CD4-positive, alpha-beta memory T cell (primary cell): ENCODE measurements at regions not wholly inside any gene's neighbourhood (a gene's known extent, or its start where the extent isn't known, plus 50 kb on each side); places are given as distances from the start of the nearest gene placed in this dataset.
A peak's percentile ranks its signal among the peaks of the same experiment; 100 is the strongest.

Experiments used
- CTCF ChIA-PET: fragments of 350-600 bp; sonication (Branson Sonifier 250); formaldehyde crosslinking; loops from one replicate; lab custom pipeline; 2021; ENCODE audit warnings: inconsistent platforms; ENCODE audit not compliant: partially characterized antibody; lab: Charles Lee
- POLR2A ChIA-PET: fragments of 350-600 bp; sonication (Branson Sonifier 250); formaldehyde crosslinking; loops from one replicate; lab custom pipeline; 2021; ENCODE audit not compliant: partially characterized antibody; lab: Charles Lee
- DNase-seq, 5 donors: peaks; one replicate each; pipeline versions ENCODE4 v3.0.0 to v3.0.0-alpha.2; 2020 to 2022; ENCODE audit warnings: mixed read lengths in 1 of 5
- H3K27ac ChIP-seq: one replicate; pipeline ENCODE4 v1.7.0; 2013; ENCODE audit warnings: low read depth, low read length
- H3K27me3 ChIP-seq: 2 replicates; pipeline ENCODE4 v1.7.0; 2013; ENCODE audit warnings: mild to moderate bottlenecking, low read length, moderate library complexity; ENCODE audit not compliant: insufficient read depth
- H3K36me3 ChIP-seq: 2 replicates; pipeline ENCODE4 v1.7.0; 2013; ENCODE audit warnings: mild to moderate bottlenecking, low read length, moderate library complexity; ENCODE audit not compliant: insufficient read depth
- H3K4me1 ChIP-seq: 2 replicates; pipeline ENCODE4 v1.7.0; 2013; ENCODE audit warnings: mild to moderate bottlenecking, low read length, moderate library complexity; ENCODE audit not compliant: insufficient read depth
- H3K4me3 ChIP-seq, 2 donors: one replicate each; pipeline ENCODE4 v1.7.0; 2013; ENCODE audit warnings: low read length in 2 of 2, mild to moderate bottlenecking in 1 of 2
- H3K9me3 ChIP-seq, 2 donors: one replicate each; pipeline ENCODE4 v1.7.0; 2013; ENCODE audit warnings: low read length in 2 of 2, control low read depth in 1 of 2; ENCODE audit not compliant: control insufficient read depth in 1 of 2
- H3K27ac Mint-ChIP-seq, 7 donors: one replicate each; pipeline ENCODE4 v1.8.0; 2020 to 2021; ENCODE audit warnings: mixed read lengths in 7 of 7, mild to moderate bottlenecking in 6 of 7, inconsistent platforms in 3 of 7, moderate library complexity in 3 of 7
- H3K27me3 Mint-ChIP-seq, 2 donors: one replicate each; pipeline ENCODE4 v1.8.0; 2020 to 2021; ENCODE audit warnings: mixed read lengths in 2 of 2
- H3K36me3 Mint-ChIP-seq, 2 donors: one replicate each; pipeline ENCODE4 v1.8.0; 2020 to 2021; ENCODE audit warnings: mixed read lengths in 2 of 2, inconsistent platforms in 1 of 2, mild to moderate bottlenecking in 1 of 2
- H3K4me1 Mint-ChIP-seq, 4 donors: one replicate each; pipeline ENCODE4 v1.8.0; 2020 to 2021; ENCODE audit warnings: mixed read lengths in 4 of 4, mild to moderate bottlenecking in 1 of 4
- H3K4me3 Mint-ChIP-seq, 8 donors: one replicate each; pipeline ENCODE4 v1.8.0; 2020 to 2021; ENCODE audit warnings: mixed read lengths in 8 of 8, mild to moderate bottlenecking in 7 of 8, moderate library complexity in 6 of 8, inconsistent platforms in 3 of 8
- H3K9me3 Mint-ChIP-seq, 8 donors: one replicate each; pipeline ENCODE4 v1.8.0; 2020 to 2021; ENCODE audit warnings: mixed read lengths in 8 of 8, mild to moderate bottlenecking in 5 of 8, inconsistent platforms in 3 of 8, moderate library complexity in 1 of 8
- intact Hi-C: fragments of 100-400 bp; cut with micrococcal nuclease; formaldehyde crosslinking; loops from one replicate; pipeline ENCODE4 v1.15.1; 2023

DNA sequence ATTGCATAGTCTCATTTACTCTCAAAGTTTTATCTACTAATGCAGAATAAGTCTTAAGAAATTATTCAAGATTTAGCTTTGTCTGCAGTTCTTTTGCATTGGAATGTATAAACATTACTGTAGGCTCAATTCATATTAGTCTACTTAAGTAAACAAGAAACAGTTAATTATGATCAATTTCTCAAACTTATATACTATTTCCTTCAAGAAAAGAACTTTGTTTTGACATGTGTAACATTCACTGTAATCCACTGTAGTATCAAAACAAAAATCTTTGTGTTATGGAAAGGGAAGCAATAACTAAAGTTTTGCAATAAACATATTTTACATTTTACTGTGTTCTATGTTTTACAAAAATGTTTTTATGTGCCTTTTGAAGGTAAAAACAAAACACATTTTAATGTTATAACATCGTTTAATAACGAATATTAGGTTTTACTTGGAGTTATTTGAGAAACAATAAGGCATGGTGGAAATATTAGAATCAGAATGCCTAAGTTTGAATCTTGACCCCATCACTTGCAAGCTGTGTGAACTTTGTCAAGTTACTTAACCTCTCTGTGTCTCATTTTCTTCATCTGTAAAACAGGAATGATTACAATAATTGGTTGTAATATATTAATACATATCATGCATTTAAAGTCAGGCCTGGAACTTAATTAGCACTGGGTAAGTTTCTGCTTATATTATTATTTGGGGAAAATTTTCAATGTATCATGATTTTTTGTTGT is 77.0 kb upstream of the DPH5 start:
- Histone ChIP-seq H3K36me3 (no peaks in the 10 kb centered on the region), H3K27me3 (no peaks in the 10 kb centered on the region), H3K9me3 (no peaks in the 10 kb centered on the region), H3K4me3 (no peak overlapping the region), H3K27ac (no peak overlapping the region), H3K4me1 (peaks cover 2% of the 10 kb centered on the region)
- intact Hi-C loops, result no loop called here
- H3K27me3 Mint-ChIP-seq, result no peaks in the 10 kb centered on the region
- ChIA-PET CTCF (interaction anchor here (0.7 to 1.3 kb wide), 2 partner anchors 10 to 186 kb away, joined by 3 read pairs; no protein-coding TSS in a partner anchor), POLR2A (interaction anchor here (1.6 kb wide), 1 partner anchor 134 kb away, joined by 4 read pairs; the partner anchor contains the start of gene S1PR1)
- H3K4me1 Mint-ChIP-seq, result peaks cover 2 to 7% (median 4%) of the 10 kb centered on the region in 4 donors
- H3K27ac Mint-ChIP-seq, result no peak overlapping the region
- no peak overlapping the region for H3K4me3 Mint-ChIP-seq
- H3K36me3 Mint-ChIP-seq, result no peaks in the 10 kb centered on the region
- no peak for DNase-seq
- no peaks in the 10 kb centered on the region for H3K9me3 Mint-ChIP-seq

DNA sequence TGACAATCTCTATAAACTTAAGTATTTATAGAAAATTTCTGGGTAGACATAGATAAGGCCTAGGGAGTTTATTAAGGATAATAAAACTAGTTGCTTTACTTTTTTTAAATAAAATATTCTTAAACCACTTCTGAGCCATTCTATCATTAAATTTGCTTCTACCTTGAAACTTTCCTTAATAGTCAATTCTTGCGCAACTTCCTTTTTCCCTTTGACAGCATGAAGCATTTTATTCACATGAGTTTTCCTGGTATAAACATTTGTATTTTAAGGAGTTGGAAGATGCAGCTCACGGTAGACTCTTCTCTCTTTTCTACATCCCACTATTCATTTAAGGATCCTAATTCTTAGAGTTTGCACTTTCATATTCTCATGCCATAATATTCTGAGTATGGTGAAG is 75.8 kb upstream of the DPH5 start:
- no peaks in the 10 kb centered on the region for H3K9me3 ChIP-seq
- Mint-ChIP-seq H3K4me3 (no peak overlapping the region), H3K9me3 (no peaks in the 10 kb centered on the region), H3K36me3 (no peaks in the 10 kb centered on the region), H3K4me1 (peaks cover 0 to 4% (median 1%) of the 10 kb centered on the region in 4 donors), H3K27ac (no peak overlapping the region), H3K27me3 (no peaks in the 10 kb centered on the region)
- no peak overlapping the region for H3K27ac ChIP-seq
- no peaks in the 10 kb centered on the region for H3K36me3 ChIP-seq
- no peaks in the 10 kb centered on the region for H3K27me3 ChIP-seq
- POLR2A ChIA-PET, result interaction anchor here (1.0 to 1.6 kb wide), 2 partner anchors 20 to 135 kb away, joined by 3 to 4 read pairs; partner anchors contain the start of gene S1PR1
- intact Hi-C loops, result no loop called here
- no peaks in the 10 kb centered on the region for H3K4me1 ChIP-seq
- no peak for DNase-seq
- no peak overlapping the region for H3K4me3 ChIP-seq
- CTCF ChIA-PET, result interaction anchor here (1.2 to 1.3 kb wide), 2 partner anchors 11 to 22 kb away, joined by 3 read pairs; no protein-coding TSS in a partner anchor

DNA sequence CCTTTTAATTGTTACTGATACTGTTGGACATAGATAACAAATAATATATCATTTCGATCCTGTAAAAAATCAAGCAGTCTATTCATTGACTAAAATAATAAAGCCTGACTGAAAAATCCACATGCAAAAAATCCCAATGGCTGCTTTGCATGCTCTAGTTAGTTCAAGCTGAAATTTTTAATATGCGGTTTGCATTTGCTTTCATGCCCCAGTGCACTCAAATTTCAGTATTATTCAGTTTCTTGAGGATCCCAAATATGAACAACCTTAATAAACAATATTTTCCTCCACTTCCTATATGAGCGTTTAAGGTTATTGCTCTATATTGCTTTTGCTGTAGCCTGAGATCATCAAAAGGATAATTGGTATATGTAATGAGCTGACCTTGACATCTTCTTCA is 75.1 kb upstream of the DPH5 start:
- Histone ChIP-seq H3K27me3 (no peaks in the 10 kb centered on the region), H3K9me3 (no peaks in the 10 kb centered on the region), H3K36me3 (no peaks in the 10 kb centered on the region), H3K27ac (no peak overlapping the region), H3K4me1 (no peaks in the 10 kb centered on the region), H3K4me3 (no peak overlapping the region)
- CTCF ChIA-PET, result interaction anchor here (1.2 kb wide), 1 partner anchor 21 kb away, joined by 3 read pairs; no protein-coding TSS in a partner anchor
- DNase-seq, result no peak
- Mint-ChIP-seq H3K27me3 (no peaks in the 10 kb centered on the region), H3K36me3 (no peaks in the 10 kb centered on the region), H3K4me1 (peaks cover 0 to 4% (median under 1%) of the 10 kb centered on the region in 4 donors), H3K9me3 (no peaks in the 10 kb centered on the region), H3K27ac (no peak overlapping the region), H3K4me3 (no peak overlapping the region)
- POLR2A ChIA-PET, result interaction anchor here (1.0 kb wide), 1 partner anchor 19 kb away, joined by 3 read pairs; no protein-coding TSS in a partner anchor
- intact Hi-C loops, result no loop called here

DNA sequence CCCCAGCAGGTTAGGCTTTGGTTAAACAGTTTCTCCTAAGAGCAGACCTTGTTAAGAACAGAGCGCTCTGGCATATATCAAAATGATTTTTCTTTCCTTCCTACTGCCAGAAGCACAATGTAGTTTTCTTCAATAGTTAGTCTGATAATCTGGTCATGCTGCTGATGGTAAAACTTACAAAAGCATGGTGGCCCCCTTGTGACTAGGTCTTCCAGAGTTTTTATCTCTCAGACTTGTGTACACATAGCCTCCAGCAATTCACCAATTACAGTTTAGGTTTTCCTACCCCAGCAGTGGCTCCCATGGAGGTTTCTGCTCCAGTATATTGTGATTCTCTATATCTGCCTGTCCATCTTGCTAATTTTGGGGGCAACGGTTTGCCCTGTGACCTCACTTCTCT is 73.3 kb upstream of the DPH5 start:
- Histone ChIP-seq H3K36me3 (no peaks in the 10 kb centered on the region), H3K9me3 (no peaks in the 10 kb centered on the region), H3K4me3 (no peak overlapping the region), H3K4me1 (no peaks in the 10 kb centered on the region), H3K27ac (no peak overlapping the region), H3K27me3 (no peaks in the 10 kb centered on the region)
- H3K4me1 Mint-ChIP-seq, result peaks cover 0 to 8% (median 4%) of the 10 kb centered on the region in 4 donors
- intact Hi-C loops, result no loop called here
- ChIA-PET CTCF (interaction anchor here (1.1 kb wide), 1 partner anchor 140 kb away, joined by 4 read pairs; no protein-coding TSS in a partner anchor), POLR2A (interaction anchor here (1.0 kb wide), 1 partner anchor 12 kb away, joined by 3 read pairs; no protein-coding TSS in a partner anchor)
- H3K4me3 Mint-ChIP-seq, result no peak overlapping the region
- H3K27me3 Mint-ChIP-seq, result no peaks in the 10 kb centered on the region
- no peaks in the 10 kb centered on the region for H3K9me3 Mint-ChIP-seq
- DNase-seq, result no peak
- no peak overlapping the region for H3K27ac Mint-ChIP-seq
- no peaks in the 10 kb centered on the region for H3K36me3 Mint-ChIP-seq

DNA sequence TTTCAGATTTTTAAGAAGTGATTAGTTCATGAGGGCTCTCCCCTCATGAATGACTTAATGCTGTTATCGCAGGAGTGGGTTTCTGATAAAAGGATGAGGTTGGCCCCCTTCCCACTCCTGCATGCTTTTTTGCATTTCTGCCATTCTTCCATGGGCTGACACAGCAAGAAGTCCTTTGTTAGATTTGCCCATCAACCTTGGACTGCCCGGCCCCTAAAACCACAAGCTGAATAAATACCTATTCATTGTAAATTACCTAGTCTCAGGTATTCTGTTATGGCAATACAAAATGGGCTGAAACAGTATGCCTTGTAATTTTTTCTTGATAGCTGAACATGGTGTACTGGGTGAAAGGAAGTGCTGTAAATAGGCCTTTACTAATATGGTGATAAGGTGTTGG is 72.7 kb upstream of the DPH5 start:
- Histone ChIP-seq H3K4me3 (no peak overlapping the region), H3K4me1 (no peaks in the 10 kb centered on the region), H3K27ac (no peak overlapping the region), H3K27me3 (no peaks in the 10 kb centered on the region), H3K36me3 (no peaks in the 10 kb centered on the region), H3K9me3 (no peaks in the 10 kb centered on the region)
- H3K27ac Mint-ChIP-seq, result no peak overlapping the region
- H3K4me3 Mint-ChIP-seq, result no peak overlapping the region
- CTCF ChIA-PET, result interaction anchor here (1.1 kb wide), 1 partner anchor 140 kb away, joined by 4 read pairs; no protein-coding TSS in a partner anchor
- no peak for DNase-seq
- peaks cover 0 to 8% (median 4%) of the 10 kb centered on the region in 4 donors for H3K4me1 Mint-ChIP-seq
- no peaks in the 10 kb centered on the region for H3K9me3 Mint-ChIP-seq
- POLR2A ChIA-PET, result no interaction called here
- H3K27me3 Mint-ChIP-seq, result no peaks in the 10 kb centered on the region
- no peaks in the 10 kb centered on the region for H3K36me3 Mint-ChIP-seq
- intact Hi-C loops, result no loop called here

DNA sequence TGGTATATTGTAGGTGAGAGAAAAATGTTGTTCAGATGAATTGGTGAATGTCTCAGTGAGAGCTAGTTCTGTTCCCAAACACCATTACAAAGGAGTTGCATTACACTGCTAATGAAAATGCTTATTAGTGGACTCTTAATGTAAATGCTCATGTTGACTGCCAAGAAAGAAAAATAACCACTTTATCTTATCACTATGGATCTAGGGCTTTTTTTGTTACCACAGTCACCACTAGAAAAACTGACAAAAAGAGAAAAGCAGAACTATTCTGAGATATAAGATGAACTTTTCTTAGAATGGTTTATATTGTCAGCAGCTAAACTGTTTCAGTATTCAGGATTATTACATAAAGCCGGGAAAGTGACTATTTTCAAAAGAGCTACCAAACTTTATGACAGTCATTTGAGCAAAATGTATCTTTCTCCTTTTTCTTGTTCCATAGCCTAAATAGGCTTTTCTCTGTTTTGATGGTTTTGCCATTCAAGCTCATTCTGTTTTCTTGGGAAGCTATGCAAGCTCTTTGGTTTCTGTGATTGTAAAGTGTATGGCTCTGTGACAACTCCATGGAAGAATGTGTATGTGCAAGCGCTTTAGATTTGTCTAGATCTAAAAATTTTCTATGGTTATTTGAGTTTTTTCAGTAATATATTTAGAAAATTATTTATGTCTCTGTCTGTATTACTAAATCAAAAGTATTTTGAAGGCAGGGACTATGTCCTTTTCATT is 64.2 kb upstream of the DPH5 start:
- Histone ChIP-seq H3K27me3 (no peaks in the 10 kb centered on the region), H3K9me3 (no peaks in the 10 kb centered on the region), H3K4me3 (no peak overlapping the region), H3K36me3 (no peaks in the 10 kb centered on the region), H3K27ac (no peak overlapping the region), H3K4me1 (peaks cover 12% of the 10 kb centered on the region)
- ChIA-PET CTCF (interaction anchor here (0.8 to 1.3 kb wide), 4 partner anchors 10 to 146 kb away, joined by 3 to 4 read pairs (median 3); no protein-coding TSS in a partner anchor), POLR2A (interaction anchor here (1.4 kb wide), 1 partner anchor 9 kb away, joined by 3 read pairs; no protein-coding TSS in a partner anchor)
- Mint-ChIP-seq H3K4me1 (peaks cover 12 to 36% (median 23%) of the 10 kb centered on the region in 4 donors), H3K27me3 (no peaks in the 10 kb centered on the region), H3K9me3 (no peaks in the 10 kb centered on the region), H3K27ac (peak overlapping the region in 5 of 7 donors; percentile 26 to 76 (median 45)), H3K4me3 (peak overlapping the region in 3 of 8 donors; percentile 8 to 33 (median 9)), H3K36me3 (peaks cover 4 to 12% of the 10 kb centered on the region in 2 donors)
- DNase-seq, result no peak
- intact Hi-C loops, result no loop called here
